Activated T-cell treated with anti-CD3 and anti-CD28 coated beads, Interleukin-2, amount 50 U/mL, for 4 hours (primary cell): ENCODE measurements at regions not wholly inside any gene's neighbourhood (a gene's known extent, or its start where the extent isn't known, plus 50 kb on each side); places are given as distances from the start of the nearest gene placed in this dataset.

Source experiments
- ATAC-seq, 2 donors: fragments of 200-7000 bp; cut with Tn5 transposase; one replicate each; pipeline ENCODE4 v1.10.0; 2021
- DNase-seq: peaks from one replicate; pipeline ENCODE4 v3.0.0-alpha.2; 2020
- H3K27me3 Mint-ChIP-seq: one replicate; pipeline ENCODE4 v1.8.0; 2021; ENCODE audit warnings: low read depth, mixed read lengths
- H3K36me3 Mint-ChIP-seq: one replicate; pipeline ENCODE4 v1.8.0; 2022; ENCODE audit warnings: mixed read lengths; ENCODE audit not compliant: insufficient read depth
- H3K4me1 Mint-ChIP-seq: one replicate; pipeline ENCODE4 v1.8.0; 2021; ENCODE audit warnings: low read depth, mixed read lengths
- H3K4me3 Mint-ChIP-seq: one replicate; pipeline ENCODE4 v1.8.0; 2021; ENCODE audit warnings: mild to moderate bottlenecking, moderate library complexity, mixed read lengths
- H3K9me3 Mint-ChIP-seq: one replicate; pipeline ENCODE4 v1.8.0; 2021; ENCODE audit warnings: mixed read lengths

DNA sequence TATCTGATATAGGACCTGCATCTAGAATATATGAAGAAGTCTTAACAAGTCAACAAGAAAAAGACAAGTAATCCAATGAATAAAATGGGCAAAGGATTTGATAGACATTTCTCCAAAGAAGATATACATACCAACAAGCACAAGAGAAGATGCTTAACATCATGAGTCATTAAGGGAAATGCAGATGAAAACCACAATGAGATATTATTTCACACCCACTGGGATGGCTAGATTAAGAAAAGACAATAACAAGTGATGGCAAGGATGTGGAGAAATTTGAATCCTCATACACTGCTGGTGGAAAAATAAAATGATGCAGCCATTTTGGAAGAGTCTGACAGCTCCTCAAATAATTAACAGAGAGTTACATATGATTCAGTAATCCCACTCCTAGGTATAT is 502.6 kb downstream of the FUT8 start:
- peaks cover 23% of the 10 kb centered on the region for H3K4me1 Mint-ChIP-seq
- ATAC-seq = peak; percentile 55 to 66
- DNase-seq = no peak
- no peaks in the 10 kb centered on the region for H3K27me3 Mint-ChIP-seq
- H3K4me3 Mint-ChIP-seq = no peak overlapping the region
- no peaks in the 10 kb centered on the region for H3K9me3 Mint-ChIP-seq
- no peaks in the 10 kb centered on the region for H3K36me3 Mint-ChIP-seq

DNA sequence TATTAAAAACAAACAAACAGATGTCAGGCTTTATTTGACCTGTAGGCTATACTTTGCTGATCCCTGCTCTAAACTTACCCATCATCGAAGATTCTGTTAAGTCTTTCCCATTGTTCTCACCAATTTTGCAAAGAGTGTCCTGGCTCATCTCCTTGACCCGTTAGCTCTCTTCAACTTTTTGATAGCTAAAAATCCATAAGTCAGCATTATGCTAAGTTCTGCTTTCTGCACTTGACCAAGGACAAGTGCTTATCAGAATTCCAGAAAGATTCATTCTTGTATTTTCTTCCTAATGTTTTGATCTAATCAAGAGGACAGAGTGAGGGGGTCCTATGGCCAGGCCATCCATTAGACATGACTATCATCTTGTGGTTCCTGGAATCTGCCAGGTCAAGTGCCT is 503.5 kb downstream of the FUT8 start:
- H3K27me3 Mint-ChIP-seq = no peaks in the 10 kb centered on the region
- DNase-seq = no peak

DNA sequence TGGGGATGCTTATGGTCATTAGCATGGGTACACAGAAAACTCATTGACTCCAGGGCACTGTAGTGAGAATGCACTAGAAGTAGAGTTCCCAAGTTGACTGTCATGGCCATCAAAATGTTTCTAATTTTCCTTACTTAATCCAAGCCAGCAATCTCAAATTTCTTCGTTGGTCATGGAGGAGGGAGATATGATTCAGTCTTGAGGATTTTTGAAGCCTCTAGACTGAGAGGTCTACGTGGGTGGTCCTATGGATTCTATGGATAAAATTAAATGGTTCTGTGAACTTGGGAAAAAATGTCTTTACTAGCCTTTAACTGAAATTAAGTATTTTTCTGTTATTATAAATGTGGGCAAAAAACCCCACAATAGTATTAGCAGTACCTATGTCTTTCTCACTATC is 508.5 kb downstream of the FUT8 start:
- ATAC-seq (no peak), DNase-seq (no peak)
- Mint-ChIP-seq H3K27me3 (no peaks in the 10 kb centered on the region), H3K9me3 (no peaks in the 10 kb centered on the region), H3K4me3 (no peak overlapping the region), H3K36me3 (no peaks in the 10 kb centered on the region), H3K4me1 (peaks cover 9% of the 10 kb centered on the region)

More for the DNA sequence above, 503.5 kb downstream of the FUT8 start:
- no peaks in the 10 kb centered on the region for H3K9me3 Mint-ChIP-seq
- H3K4me3 Mint-ChIP-seq = no peak overlapping the region
- no peaks in the 10 kb centered on the region for H3K36me3 Mint-ChIP-seq
- ATAC-seq = no peak
- H3K4me1 Mint-ChIP-seq = peaks cover 20% of the 10 kb centered on the region

DNA sequence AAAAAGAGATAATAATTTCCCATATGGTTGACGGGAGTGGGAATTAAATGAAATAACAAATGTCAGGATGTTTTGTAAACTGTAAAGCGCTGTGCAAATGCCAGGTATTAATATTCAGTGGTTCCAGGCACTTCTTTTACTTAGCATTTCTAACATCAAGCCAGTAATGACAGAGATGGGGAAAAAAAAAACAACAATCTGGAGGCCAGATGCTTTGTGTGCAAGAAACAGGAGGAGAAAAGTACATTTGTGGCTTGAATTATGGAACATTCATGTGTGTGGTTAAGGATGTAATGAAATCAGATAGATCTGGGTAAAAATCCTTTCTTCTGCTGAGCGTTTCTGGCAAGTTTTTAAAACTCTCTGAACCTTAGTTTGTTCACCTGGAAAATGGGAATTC is 509.6 kb downstream of the FUT8 start:
- H3K27me3 Mint-ChIP-seq = no peaks in the 10 kb centered on the region
- no peak for ATAC-seq
- H3K4me3 Mint-ChIP-seq = no peak overlapping the region
- DNase-seq = no peak
- H3K36me3 Mint-ChIP-seq = no peaks in the 10 kb centered on the region
- H3K9me3 Mint-ChIP-seq = no peaks in the 10 kb centered on the region
- H3K4me1 Mint-ChIP-seq = peaks cover 19% of the 10 kb centered on the region

DNA sequence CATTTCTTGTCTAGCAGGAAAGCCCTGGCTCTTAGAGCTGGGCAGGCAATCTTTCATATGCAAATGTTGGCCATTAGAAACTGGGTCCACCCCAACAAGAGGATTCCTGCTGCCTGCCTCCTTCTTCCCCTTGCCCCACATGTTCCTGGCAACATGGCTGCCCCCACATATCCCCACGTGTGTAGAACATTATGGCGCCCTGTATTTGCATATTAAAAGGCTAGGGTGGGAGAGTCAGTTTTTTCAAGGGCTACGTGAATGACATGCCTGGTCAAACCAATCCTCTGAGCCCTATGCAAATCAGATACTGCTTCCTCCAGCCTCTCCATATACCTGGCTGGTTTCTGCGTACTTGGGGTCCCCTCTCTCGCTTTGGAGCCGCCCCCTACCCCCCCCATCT is 514.0 kb downstream of the FUT8 start:
- H3K36me3 Mint-ChIP-seq = no peaks in the 10 kb centered on the region
- no peaks in the 10 kb centered on the region for H3K27me3 Mint-ChIP-seq
- H3K4me3 Mint-ChIP-seq = no peak overlapping the region
- H3K9me3 Mint-ChIP-seq = no peaks in the 10 kb centered on the region
- no peak for DNase-seq
- peaks cover 52% of the 10 kb centered on the region for H3K4me1 Mint-ChIP-seq
- no peak for ATAC-seq

DNA sequence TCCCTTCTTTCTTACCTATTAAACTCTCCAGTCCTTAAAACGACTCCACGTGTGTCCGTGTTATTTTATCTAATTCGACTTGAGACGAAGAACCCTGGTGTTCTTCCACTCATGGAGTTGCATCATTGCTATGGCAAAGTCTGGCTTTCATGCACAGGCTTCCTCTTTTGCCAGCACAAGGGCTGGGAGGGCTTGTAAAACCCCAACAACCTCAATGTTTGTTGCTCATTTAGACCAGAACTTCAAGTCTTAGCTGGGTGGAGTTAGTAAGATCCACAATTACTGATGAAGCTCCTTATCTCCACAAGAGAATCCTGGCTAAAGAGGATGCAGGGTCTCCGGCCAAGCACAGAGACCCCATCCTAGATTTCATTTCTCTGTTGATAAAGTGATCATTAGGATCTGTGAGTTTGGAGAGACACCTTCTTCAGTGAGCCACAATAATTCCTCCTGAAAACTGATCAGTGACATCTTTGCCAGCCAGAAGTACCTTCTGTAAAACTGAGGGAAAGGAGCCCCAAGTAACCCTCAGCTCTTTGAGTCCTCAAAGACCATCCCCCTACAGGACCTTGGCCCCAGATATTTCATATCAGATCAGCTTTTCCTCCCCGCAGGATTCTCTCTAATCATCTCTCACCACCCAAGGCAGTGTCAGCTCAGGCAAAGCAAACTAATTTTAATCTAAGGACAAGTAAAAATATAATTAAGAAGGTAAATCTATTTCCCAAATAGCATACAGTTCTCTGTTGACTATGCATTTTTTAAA is 514.6 kb downstream of the FUT8 start:
- H3K4me1 Mint-ChIP-seq = peaks cover 52% of the 10 kb centered on the region
- no peaks in the 10 kb centered on the region for H3K36me3 Mint-ChIP-seq
- no peaks in the 10 kb centered on the region for H3K27me3 Mint-ChIP-seq
- peak overlapping the region; percentile 32 for H3K4me3 Mint-ChIP-seq
- no peaks in the 10 kb centered on the region for H3K9me3 Mint-ChIP-seq
- ATAC-seq (no peak), DNase-seq (no peak)

DNA sequence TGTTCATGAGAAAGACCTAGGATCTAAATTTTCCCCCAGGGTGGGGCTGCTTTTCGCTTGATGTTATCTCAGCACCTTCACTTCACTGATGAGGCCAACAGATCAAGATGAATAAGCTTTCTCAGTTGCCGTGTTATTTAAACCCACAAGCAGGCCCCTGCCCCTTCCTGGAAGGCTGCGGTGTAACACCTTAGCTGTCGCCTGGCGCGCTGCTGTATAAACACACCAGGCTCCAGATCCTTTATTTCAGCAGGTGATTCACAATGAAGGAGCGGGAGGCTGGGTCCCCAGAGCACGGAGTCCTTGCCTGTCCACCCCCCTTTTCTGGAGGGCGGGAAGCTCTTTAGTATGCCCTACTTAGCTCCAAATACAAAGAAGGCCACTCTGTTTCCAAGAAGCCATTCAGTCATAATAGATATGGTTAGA is 515.4 kb downstream of the FUT8 start:
- no peaks in the 10 kb centered on the region for H3K27me3 Mint-ChIP-seq
- H3K9me3 Mint-ChIP-seq = no peaks in the 10 kb centered on the region
- peak overlapping the region; percentile 40 for H3K4me3 Mint-ChIP-seq
- H3K36me3 Mint-ChIP-seq = no peaks in the 10 kb centered on the region
- ATAC-seq (peak; percentile 94 to 97), DNase-seq (peak; percentile 54)
- H3K4me1 Mint-ChIP-seq = peaks cover 55% of the 10 kb centered on the region

DNA sequence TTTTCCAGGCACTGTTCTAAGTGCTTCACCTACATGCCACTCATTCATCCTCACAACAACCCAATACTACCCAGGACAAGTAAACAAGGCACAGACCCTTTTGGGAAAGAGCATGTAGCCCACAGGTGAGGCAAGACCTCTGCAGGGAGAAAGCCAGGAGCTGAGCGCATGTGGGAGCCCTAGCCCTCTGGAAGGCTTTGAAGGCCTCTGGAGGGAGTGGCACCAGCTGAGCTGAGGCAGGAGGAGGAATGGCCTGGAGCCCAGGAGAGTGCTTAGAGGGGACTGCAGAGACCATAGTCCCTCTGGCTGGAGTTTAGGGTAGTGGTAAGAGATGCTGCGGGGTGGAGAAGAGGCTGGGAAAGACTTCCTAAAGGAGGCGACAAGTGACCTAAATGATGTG is 516.5 kb downstream of the FUT8 start:
- ATAC-seq (no peak), DNase-seq (no peak)
- Mint-ChIP-seq H3K9me3 (no peaks in the 10 kb centered on the region), H3K27me3 (no peaks in the 10 kb centered on the region), H3K4me1 (peaks cover 55% of the 10 kb centered on the region), H3K4me3 (no peak overlapping the region), H3K36me3 (no peaks in the 10 kb centered on the region)

DNA sequence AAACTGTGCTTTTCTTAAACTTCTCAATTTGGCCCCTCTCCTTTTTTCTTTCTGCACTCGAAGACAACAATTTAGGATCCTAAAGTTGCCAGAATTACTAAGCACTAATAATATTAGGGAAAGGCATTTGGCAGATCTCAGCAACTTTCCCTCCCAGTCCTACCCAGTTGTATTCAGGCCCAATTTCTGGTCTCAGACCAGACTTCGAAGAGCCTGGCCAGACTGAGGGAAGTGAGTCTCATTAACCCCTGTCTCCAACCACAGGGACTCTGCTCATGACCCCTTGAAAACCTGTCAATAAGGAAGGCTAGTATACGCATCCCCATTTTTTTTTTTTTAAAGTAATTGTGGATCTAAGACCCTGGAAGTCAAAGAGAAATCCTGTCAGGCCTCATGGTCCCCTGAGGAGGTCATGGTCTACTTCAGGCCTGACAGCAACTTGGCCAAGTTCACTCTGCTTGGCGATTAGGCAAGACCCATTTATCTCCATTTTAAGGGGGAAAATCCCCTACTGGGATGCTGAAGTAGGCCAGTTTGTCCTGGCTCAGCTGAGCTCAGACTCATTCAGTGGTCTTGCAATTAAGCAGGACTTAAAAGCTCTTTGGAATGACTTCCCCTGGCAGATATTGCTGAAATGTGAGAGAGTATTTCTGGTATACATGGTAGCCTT is 521.0 kb downstream of the FUT8 start:
- DNase-seq (no peak), ATAC-seq (no peak)
- Mint-ChIP-seq H3K9me3 (peaks cover 5% of the 10 kb centered on the region), H3K4me3 (no peak overlapping the region), H3K36me3 (no peaks in the 10 kb centered on the region), H3K27me3 (no peaks in the 10 kb centered on the region), H3K4me1 (peaks cover 44% of the 10 kb centered on the region)

DNA sequence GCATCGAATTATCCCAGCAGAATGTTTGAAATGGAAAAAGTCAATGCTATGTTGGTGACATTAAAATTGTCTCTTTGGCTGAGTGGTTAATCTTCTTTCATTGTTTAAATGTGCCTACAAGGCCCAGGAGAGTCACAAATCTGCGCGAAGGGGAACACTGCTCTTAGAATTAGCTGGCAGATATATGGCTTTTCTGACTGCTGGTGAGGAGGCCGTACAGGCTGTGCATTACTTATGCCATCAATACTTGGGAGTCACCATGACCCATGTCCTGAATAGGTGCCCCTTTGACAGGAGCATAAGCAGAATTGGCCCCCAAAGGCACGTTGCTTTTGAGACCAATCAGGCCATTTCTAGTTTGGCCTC is 521.5 kb downstream of the FUT8 start:
- Mint-ChIP-seq H3K4me3 (no peak overlapping the region), H3K27me3 (no peaks in the 10 kb centered on the region), H3K9me3 (peaks cover 5% of the 10 kb centered on the region), H3K36me3 (no peaks in the 10 kb centered on the region), H3K4me1 (peaks cover 44% of the 10 kb centered on the region)
- DNase-seq (no peak), ATAC-seq (no peak)

DNA sequence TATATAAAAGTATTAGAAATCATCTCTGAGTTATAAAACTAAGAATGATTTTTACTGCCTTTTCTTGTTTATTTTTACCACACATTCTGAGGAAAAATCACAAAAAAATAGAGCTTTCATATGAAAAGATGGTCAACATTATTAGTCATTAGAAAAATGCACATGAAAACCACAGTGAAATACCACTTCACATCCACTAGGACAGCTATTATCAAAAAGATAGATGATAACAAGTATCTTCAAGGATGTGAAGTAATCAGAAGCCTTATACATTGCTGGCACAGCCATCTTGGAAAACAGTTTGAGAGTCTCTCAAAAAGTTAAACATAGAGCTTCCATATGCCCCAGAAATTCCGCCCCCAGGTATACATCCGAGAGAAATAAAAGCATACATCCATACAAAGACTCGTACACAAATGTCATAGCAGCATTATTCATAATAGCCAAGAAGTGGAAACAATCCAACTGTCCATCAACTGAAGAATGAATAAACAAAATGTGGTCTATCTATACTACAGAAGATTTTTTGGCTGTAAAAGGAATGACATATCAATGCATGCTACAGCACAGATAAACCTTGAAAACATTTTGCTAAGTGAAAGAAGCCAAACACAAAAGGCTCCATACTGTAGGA is 523.9 kb downstream of the FUT8 start:
- Mint-ChIP-seq H3K9me3 (peaks cover 5% of the 10 kb centered on the region), H3K36me3 (no peaks in the 10 kb centered on the region), H3K4me3 (no peak overlapping the region), H3K27me3 (no peaks in the 10 kb centered on the region), H3K4me1 (peaks cover 49% of the 10 kb centered on the region)
- ATAC-seq (no peak), DNase-seq (no peak)

DNA sequence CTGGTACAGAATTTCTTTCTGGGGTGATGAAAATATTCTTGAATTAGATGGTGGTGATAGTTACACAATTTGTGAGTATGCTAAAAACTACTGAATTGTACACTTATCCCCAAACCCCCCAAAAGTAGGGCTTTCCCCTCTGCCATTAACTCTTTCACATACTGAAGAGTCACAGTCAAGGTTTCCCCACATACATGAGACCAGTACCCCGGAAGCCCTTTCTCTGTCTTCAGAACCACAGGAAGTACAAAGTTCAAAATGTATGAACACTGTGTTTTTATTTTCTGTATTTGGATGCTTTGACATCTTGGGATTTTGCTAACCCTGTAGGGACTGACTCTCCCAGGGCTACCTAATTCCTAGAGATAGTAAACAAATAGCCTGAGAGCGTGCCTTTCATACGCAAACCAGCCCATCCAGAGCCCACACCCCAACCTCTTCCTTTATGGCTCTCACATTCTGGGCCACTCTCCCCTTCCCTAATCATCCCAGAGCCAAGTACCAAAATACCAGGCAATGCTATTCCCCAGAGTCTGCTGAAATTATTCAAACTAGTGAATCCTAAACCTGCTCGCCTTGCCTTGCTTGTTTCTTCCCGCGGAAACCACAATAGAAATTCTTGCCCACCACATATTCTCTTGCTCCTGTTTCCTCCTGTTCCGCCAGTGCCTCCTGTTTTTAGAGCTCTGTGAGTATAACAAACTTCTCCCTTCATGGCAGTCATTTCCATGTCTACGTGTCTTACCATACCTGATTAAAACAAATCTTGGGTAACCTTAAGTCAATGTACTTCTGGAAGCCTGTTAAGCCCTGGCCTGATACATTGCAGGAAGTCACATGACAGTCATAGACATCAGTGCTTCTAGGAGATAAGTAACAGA is 524.8 kb downstream of the FUT8 start:
- ATAC-seq (peak; percentile 43), DNase-seq (no peak)
- peak overlapping the region; percentile 42 for H3K4me3 Mint-ChIP-seq
- peaks cover 5% of the 10 kb centered on the region for H3K9me3 Mint-ChIP-seq
- no peaks in the 10 kb centered on the region for H3K36me3 Mint-ChIP-seq
- H3K27me3 Mint-ChIP-seq = no peaks in the 10 kb centered on the region
- H3K4me1 Mint-ChIP-seq = peaks cover 53% of the 10 kb centered on the region

DNA sequence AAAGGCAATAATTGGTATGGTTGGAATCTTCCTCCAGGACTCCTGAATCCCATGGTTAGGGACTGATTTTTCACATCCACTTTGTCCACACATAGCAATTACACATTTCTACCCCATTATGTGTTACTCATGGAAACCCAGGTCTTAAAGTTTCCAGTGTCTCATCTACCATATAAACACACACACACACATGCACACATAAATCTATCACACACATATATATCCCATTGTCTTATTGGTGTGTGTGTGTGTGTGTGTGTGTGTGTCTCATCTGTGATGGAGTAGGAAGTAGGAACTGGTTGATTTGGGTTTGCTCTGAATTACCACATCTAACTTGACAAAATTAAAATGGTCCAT is 525.4 kb downstream of the FUT8 start:
- no peaks in the 10 kb centered on the region for H3K27me3 Mint-ChIP-seq
- peaks cover 5% of the 10 kb centered on the region for H3K9me3 Mint-ChIP-seq
- ATAC-seq (peak in 1 of 2 donors; percentile 25), DNase-seq (no peak)
- no peak overlapping the region for H3K4me3 Mint-ChIP-seq
- H3K4me1 Mint-ChIP-seq = peaks cover 50% of the 10 kb centered on the region
- no peaks in the 10 kb centered on the region for H3K36me3 Mint-ChIP-seq

DNA sequence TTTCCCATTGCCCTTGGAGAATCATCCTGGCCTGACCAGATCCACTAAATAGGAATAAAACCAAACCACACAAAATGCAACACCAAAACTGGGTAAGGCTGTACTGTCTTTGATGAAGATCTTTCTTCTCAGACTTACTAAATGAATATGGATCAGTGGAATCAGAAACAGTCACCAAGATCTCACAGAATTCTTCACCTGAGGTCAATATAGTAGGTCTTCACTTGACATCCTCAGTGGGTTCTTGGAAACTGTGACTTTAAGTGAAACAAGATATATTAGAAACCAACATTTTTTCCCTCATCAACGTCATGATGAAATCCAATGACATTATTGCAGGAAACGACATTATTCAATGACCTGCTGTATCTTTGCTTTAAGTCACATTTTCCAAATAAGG is 526.2 kb downstream of the FUT8 start:
- no peak for DNase-seq
- no peak for ATAC-seq
- Mint-ChIP-seq H3K4me1 (peaks cover 57% of the 10 kb centered on the region), H3K36me3 (no peaks in the 10 kb centered on the region), H3K4me3 (no peak overlapping the region), H3K9me3 (peaks cover 5% of the 10 kb centered on the region), H3K27me3 (no peaks in the 10 kb centered on the region)
